ENCODE measurements at regions not wholly inside any gene's neighbourhood (a gene's known extent, or its start where the extent isn't known, plus 50 kb on each side); places are given as distances from the start of the nearest gene placed in this dataset.

GRCh38 chr7:48728799-48729198 is 195.5 kb upstream of the CDC14C start:
- Histone ChIP-seq H3K4me2 (ENCODE audit: low read length) (no peak overlapping the region), H4K20me1 (ENCODE audit: insufficient read depth) (no peaks in the 10 kb centered on the region), H3K9me2 (ENCODE audit: insufficient read depth, low read length) (no peaks in the 10 kb centered on the region), H3K4me3 (ENCODE audit: low read length) (no peak overlapping the region), H3K9me3 (ENCODE audit: low read length) (no peaks in the 10 kb centered on the region), H3F3A (ENCODE audit: insufficient read depth, low read length, poor library complexity, severe bottlenecking) (no peaks in the 10 kb centered on the region), H3K27ac (ENCODE audit: low read length) (no peak overlapping the region), H3K27me3 (ENCODE audit: insufficient read depth, low read depth, low read length) (no peaks in the 10 kb centered on the region), H2AFZ (ENCODE audit: low read depth, low read length) (no peak overlapping the region), H3K9ac (ENCODE audit: low read length) (no peak overlapping the region), H3K36me3 (ENCODE audit: insufficient read depth, low read length) (no peaks in the 10 kb centered on the region), H3K79me2 (replicated peaks; ENCODE audit: insufficient read depth, low read length) (no peaks in the 10 kb centered on the region)
- TF ChIP-seq REST (IDR thresholded peaks at IDR 0.05; ENCODE audit: borderline replicate concordance) (no peak), SMC3 (conservative IDR thresholded peaks at IDR 0.05; ENCODE audit: poor library complexity) (no peak), TAF1 (IDR thresholded peaks at IDR 0.05; ENCODE audit: low read depth) (no peak), EZH2 (IDR thresholded peaks at IDR 0.05; ENCODE audit: borderline replicate concordance, insufficient read depth, low read length, poor library complexity, severe bottlenecking) (no peak), POLR2AphosphoS5 (IDR thresholded peaks at IDR 0.05) (no peak), MXI1 (conservative IDR thresholded peaks at IDR 0.05; ENCODE audit: poor library complexity, severe bottlenecking) (no peak), EP300 (conservative IDR thresholded peaks at IDR 0.05; ENCODE audit: poor library complexity, severe bottlenecking) (no peak), RAD21 (conservative IDR thresholded peaks at IDR 0.05) (no peak), CTCF (IDR thresholded peaks at IDR 0.05; ENCODE audit: poor library complexity, severe bottlenecking) (no peak)

GRCh38 chr7:48734695-48735406 is 189.5 kb upstream of the CDC14C start:
- TF ChIP-seq SMC3 (conservative IDR thresholded peaks at IDR 0.05; ENCODE audit: poor library complexity), result no peak
- H3F3A ChIP-seq (ENCODE audit: insufficient read depth, low read length, poor library complexity, severe bottlenecking), result no peaks in the 10 kb centered on the region
- H3K27me3 ChIP-seq (ENCODE audit: insufficient read depth, low read depth, low read length), result no peaks in the 10 kb centered on the region

More at GRCh38 chr7:48734695-48735406, 189.5 kb upstream of the CDC14C start:
- Histone ChIP-seq H3K9me2 (ENCODE audit: insufficient read depth, low read length) (no peaks in the 10 kb centered on the region), H3K4me2 (ENCODE audit: low read length) (no peak overlapping the region), H3K9ac (ENCODE audit: low read length) (no peak overlapping the region), H3K36me3 (ENCODE audit: insufficient read depth, low read length) (no peaks in the 10 kb centered on the region), H3K9me3 (ENCODE audit: low read length) (no peaks in the 10 kb centered on the region), H3K27ac (ENCODE audit: low read length) (no peak overlapping the region), H4K20me1 (ENCODE audit: insufficient read depth) (no peaks in the 10 kb centered on the region), H2AFZ (ENCODE audit: low read depth, low read length) (no peak overlapping the region), H3K4me3 (ENCODE audit: low read length) (no peak overlapping the region), H3K79me2 (replicated peaks; ENCODE audit: insufficient read depth, low read length) (no peaks in the 10 kb centered on the region)
